Suprapubic skin (tissue), 3 donors: ENCODE measurements at regions not wholly inside any gene's neighbourhood (a gene's known extent, or its start where the extent isn't known, plus 50 kb on each side); places are given as distances from the start of the nearest gene placed in this dataset.

Experiments
- POLR2A ChIP-seq, 2 donors: fragments of 450-650 bp; IDR thresholded peaks; one replicate each; pipeline ENCODE4 v1.6.1; 2017; ENCODE audit warnings: antibody characterized with exemption in 2 of 2, mild to moderate bottlenecking in 2 of 2, moderate library complexity in 2 of 2
- TF ChIP-seq, protein P1 (sequence below), 2 donors: fragments of 200-600 bp in 1 of 2; fragments of 450-650 bp in 1 of 2; sonication (generic) in 1 of 2; IDR thresholded peaks; one replicate each; pipeline ENCODE4 v1.5.1; 2016 to 2019; ENCODE audit warnings: antibody characterized with exemption in 2 of 2, mild to moderate bottlenecking in 1 of 2, moderate library complexity in 1 of 2

DNA sequence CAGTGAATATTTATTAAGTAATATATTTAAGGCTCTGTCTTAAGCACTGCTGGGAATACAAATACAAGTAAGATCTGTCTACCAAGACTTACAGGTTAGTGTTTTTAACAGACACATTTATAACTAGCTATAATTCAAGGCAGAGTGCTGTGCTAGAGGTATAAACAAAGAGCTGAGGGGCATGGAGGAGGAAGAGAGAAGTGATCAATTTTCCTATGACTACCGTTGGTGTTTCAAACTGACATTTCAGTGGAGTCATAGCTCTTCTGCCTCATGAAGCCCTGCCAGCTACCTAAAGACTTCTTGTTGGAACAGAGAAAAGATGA lies 79.9 kb downstream of the CYB561 start:
- TF ChIP-seq, protein P1, sequence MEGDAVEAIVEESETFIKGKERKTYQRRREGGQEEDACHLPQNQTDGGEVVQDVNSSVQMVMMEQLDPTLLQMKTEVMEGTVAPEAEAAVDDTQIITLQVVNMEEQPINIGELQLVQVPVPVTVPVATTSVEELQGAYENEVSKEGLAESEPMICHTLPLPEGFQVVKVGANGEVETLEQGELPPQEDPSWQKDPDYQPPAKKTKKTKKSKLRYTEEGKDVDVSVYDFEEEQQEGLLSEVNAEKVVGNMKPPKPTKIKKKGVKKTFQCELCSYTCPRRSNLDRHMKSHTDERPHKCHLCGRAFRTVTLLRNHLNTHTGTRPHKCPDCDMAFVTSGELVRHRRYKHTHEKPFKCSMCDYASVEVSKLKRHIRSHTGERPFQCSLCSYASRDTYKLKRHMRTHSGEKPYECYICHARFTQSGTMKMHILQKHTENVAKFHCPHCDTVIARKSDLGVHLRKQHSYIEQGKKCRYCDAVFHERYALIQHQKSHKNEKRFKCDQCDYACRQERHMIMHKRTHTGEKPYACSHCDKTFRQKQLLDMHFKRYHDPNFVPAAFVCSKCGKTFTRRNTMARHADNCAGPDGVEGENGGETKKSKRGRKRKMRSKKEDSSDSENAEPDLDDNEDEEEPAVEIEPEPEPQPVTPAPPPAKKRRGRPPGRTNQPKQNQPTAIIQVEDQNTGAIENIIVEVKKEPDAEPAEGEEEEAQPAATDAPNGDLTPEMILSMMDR (IDR thresholded peaks at IDR 0.05): no peak
- no peak for TF ChIP-seq POLR2A (IDR thresholded peaks at IDR 0.05)
